ENCODE measurements at regions not wholly inside any gene's neighbourhood (a gene's known extent, or its start where the extent isn't known, plus 50 kb on each side); places are given as distances from the start of the nearest gene placed in this dataset.

DNA sequence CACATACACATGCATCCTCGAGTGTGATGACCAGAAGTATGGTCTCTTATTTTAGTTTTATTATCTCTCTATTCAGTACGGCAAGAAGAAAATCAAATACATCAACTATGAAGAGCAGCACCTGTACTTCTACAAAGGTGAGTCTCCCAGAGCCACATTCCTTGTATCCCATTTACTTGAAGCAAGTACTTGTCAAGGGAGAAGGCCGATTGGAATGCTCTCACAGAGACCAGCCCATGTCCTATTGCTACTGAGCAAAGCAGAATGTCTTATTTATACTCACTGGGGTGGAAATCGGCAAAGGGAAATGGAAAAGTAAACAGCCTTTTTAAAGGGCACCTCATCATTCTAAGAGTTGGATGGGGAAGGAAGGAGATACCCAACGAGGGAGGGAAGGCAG, 72.6 kb upstream of the OR5AK2 start:
- H3K9me3 ChIP-seq (ENCODE audit: control insufficient read depth, low read length), result no peaks in the 10 kb centered on the region
- no peak overlapping the region for H3K27ac ChIP-seq
- H2AFZ ChIP-seq, result no peak overlapping the region
- no peaks in the 10 kb centered on the region for H3K27me3 ChIP-seq (ENCODE audit: control insufficient read depth, insufficient read depth, low read length)
- H3K4me3 ChIP-seq (ENCODE audit: low read depth, low read length), result no peak overlapping the region
- TF ChIP-seq, protein P1, sequence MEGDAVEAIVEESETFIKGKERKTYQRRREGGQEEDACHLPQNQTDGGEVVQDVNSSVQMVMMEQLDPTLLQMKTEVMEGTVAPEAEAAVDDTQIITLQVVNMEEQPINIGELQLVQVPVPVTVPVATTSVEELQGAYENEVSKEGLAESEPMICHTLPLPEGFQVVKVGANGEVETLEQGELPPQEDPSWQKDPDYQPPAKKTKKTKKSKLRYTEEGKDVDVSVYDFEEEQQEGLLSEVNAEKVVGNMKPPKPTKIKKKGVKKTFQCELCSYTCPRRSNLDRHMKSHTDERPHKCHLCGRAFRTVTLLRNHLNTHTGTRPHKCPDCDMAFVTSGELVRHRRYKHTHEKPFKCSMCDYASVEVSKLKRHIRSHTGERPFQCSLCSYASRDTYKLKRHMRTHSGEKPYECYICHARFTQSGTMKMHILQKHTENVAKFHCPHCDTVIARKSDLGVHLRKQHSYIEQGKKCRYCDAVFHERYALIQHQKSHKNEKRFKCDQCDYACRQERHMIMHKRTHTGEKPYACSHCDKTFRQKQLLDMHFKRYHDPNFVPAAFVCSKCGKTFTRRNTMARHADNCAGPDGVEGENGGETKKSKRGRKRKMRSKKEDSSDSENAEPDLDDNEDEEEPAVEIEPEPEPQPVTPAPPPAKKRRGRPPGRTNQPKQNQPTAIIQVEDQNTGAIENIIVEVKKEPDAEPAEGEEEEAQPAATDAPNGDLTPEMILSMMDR (IDR thresholded peaks at IDR 0.05), result no peak
- H3K79me2 ChIP-seq, result no peaks in the 10 kb centered on the region
- H3K9ac ChIP-seq, result no peak overlapping the region
- no peak overlapping the region for H3K4me2 ChIP-seq (ENCODE audit: low read length)
- H3K4me1 ChIP-seq, result no peaks in the 10 kb centered on the region
- H3K36me3 ChIP-seq (ENCODE audit: control insufficient read depth, insufficient read depth, low read length), result no peaks in the 10 kb centered on the region

DNA sequence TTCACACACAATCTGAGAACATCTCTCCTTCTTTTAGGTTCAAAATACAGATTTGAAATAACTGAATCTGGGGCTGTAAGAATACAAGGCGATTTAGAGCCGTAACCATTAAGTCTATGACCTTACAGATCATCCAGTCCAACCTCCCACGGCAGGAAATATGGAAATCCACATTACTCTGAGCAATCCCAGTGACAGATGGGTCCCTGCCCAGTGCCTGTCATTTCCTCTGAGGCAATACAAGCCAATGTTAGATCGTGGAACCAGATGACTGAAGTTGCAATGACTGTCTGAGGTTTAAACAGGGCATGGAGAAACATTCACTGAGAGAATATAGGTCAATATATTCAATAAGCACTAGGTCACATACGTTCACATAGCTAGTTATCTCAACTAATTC, 77.4 kb upstream of the OR5AK2 start:
- H3K9me3 ChIP-seq (ENCODE audit: control insufficient read depth, low read length), result no peaks in the 10 kb centered on the region
- H3K4me3 ChIP-seq (ENCODE audit: low read depth, low read length), result no peak overlapping the region
- TF ChIP-seq, protein P1 (IDR thresholded peaks at IDR 0.05), result no peak
- H2AFZ ChIP-seq, result no peak overlapping the region
- H3K27ac ChIP-seq, result no peak overlapping the region
- H3K27me3 ChIP-seq (ENCODE audit: control insufficient read depth, insufficient read depth, low read length), result no peaks in the 10 kb centered on the region
- no peak overlapping the region for H3K4me2 ChIP-seq (ENCODE audit: low read length)
- no peak overlapping the region for H3K9ac ChIP-seq
- no peaks in the 10 kb centered on the region for H3K4me1 ChIP-seq
- no peaks in the 10 kb centered on the region for H3K36me3 ChIP-seq (ENCODE audit: control insufficient read depth, insufficient read depth, low read length)
- H3K79me2 ChIP-seq, result no peaks in the 10 kb centered on the region

DNA sequence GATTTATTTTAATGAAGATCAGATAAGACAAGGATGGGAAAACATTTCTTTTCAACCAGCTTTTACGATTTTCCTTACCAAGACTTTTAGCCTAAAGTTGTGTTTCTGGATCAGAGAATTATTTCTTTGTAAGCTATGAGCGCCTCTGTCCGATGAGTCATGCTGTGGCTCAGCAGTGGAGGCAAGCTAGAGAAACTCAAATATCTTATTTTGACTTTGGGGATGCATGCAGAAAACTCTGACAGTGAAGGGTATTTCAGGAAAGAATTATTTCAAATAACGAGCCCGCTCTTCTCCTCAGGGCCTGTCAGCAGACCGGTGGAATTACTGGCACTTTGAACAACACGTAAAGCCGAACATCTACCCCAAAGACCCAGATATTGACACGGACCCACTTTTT, 77.9 kb upstream of the OR5AK2 start:
- Histone ChIP-seq H3K27me3 (ENCODE audit: control insufficient read depth, insufficient read depth, low read length) (no peaks in the 10 kb centered on the region), H3K27ac (no peak overlapping the region), H3K4me1 (no peaks in the 10 kb centered on the region), H3K9me3 (ENCODE audit: control insufficient read depth, low read length) (no peaks in the 10 kb centered on the region), H3K9ac (no peak overlapping the region), H3K4me2 (ENCODE audit: low read length) (no peak overlapping the region), H3K4me3 (ENCODE audit: low read depth, low read length) (no peak overlapping the region), H3K36me3 (ENCODE audit: control insufficient read depth, insufficient read depth, low read length) (no peaks in the 10 kb centered on the region), H3K79me2 (no peaks in the 10 kb centered on the region), H2AFZ (no peak overlapping the region)
- TF ChIP-seq, protein P1 (IDR thresholded peaks at IDR 0.05), result no peak

DNA sequence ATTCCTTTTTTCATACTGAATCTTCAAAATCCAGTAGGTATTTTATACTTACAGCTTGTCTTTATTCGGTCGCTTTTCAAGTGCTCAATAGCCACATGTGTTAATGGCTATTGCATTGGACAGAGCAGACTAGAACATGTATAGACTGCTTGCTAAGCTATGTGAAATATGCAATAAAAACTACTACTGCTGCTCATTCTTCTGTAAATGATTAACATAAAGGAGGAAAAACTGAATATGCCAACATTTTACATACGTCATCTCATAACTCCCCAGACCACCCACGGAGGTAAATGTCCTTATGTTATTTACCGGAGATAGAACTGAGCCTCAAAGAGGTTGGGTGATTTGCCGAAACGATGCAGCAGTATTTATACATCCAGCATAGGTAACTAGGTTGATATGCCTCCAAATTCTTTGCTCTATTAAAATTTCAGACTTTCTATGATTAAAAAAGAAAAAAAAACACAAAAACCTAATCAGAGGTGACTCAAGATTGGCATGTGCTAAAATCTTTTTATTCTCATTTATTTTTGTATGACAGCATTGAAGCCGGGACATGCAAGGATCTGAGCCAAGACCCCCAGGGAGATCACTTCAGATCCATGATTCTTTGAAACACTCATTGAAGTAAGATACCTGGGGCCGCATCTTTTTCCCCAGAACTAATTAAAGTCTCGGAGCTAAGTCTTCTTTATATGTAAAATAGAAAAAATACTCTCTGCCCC, 78.5 kb upstream of the OR5AK2 start:
- Histone ChIP-seq H3K4me2 (ENCODE audit: low read length) (no peak overlapping the region), H2AFZ (no peak overlapping the region), H3K79me2 (no peaks in the 10 kb centered on the region), H3K9me3 (ENCODE audit: control insufficient read depth, low read length) (no peaks in the 10 kb centered on the region), H3K4me3 (ENCODE audit: low read depth, low read length) (no peak overlapping the region), H3K36me3 (ENCODE audit: control insufficient read depth, insufficient read depth, low read length) (no peaks in the 10 kb centered on the region), H3K27me3 (ENCODE audit: control insufficient read depth, insufficient read depth, low read length) (no peaks in the 10 kb centered on the region), H3K4me1 (no peaks in the 10 kb centered on the region), H3K27ac (no peak overlapping the region), H3K9ac (no peak overlapping the region)
- TF ChIP-seq, protein P1 (IDR thresholded peaks at IDR 0.05), result no peak

DNA sequence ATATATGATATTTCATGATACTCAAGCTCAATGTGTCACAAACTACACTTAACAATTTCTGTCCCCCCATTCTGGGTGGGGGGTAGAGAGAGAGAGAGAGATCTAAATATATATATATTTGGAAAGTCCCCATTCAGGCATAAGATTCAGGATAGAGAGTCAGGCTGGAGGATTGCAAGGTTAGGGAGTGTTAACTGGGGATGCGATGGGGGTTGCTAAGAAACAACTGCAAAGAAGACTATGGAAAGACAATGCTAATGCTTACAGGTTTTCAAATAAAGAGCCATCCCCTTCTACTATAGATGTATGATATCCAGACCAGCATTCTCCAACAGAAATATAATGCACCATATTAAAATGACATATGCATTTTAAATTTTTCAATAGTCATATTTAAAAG, 79.2 kb upstream of the OR5AK2 start:
- H3K9ac ChIP-seq, result no peak overlapping the region
- H3K9me3 ChIP-seq (ENCODE audit: control insufficient read depth, low read length), result no peaks in the 10 kb centered on the region
- no peaks in the 10 kb centered on the region for H3K36me3 ChIP-seq (ENCODE audit: control insufficient read depth, insufficient read depth, low read length)
- H3K4me3 ChIP-seq (ENCODE audit: low read depth, low read length), result no peak overlapping the region
- H2AFZ ChIP-seq, result no peak overlapping the region
- no peaks in the 10 kb centered on the region for H3K4me1 ChIP-seq
- TF ChIP-seq, protein P1 (IDR thresholded peaks at IDR 0.05), result no peak
- no peak overlapping the region for H3K27ac ChIP-seq
- H3K27me3 ChIP-seq (ENCODE audit: control insufficient read depth, insufficient read depth, low read length), result no peaks in the 10 kb centered on the region
- no peak overlapping the region for H3K4me2 ChIP-seq (ENCODE audit: low read length)
- no peaks in the 10 kb centered on the region for H3K79me2 ChIP-seq

Data from parathyroid adenoma (tissue), 2 donors.